SK-N-SH (cell line): ENCODE measurements at regions not wholly inside any gene's neighbourhood (a gene's known extent, or its start where the extent isn't known, plus 50 kb on each side); places are given as distances from the start of the nearest gene placed in this dataset.

Source experiments
- CTCF ChIA-PET: fragments of 300-600, 350-600 bp; formaldehyde crosslinking; extraction: SDS; loops from one replicate; lab custom pipeline; 2021; lab: Yijun Ruan, JAX
- POLR2A ChIA-PET: fragments of 350-600 bp; sonication (Branson Sonifier 250); formaldehyde crosslinking; extraction: SDS; loops from one replicate; lab custom pipeline; 2020; ENCODE audit warnings: antibody characterized with exemption, inconsistent platforms; lab: Yijun Ruan, JAX
- DNase-seq: peaks from one replicate; pipeline ENCODE4 v3.0.0; 2012
- H2AFZ ChIP-seq: fragments of 200-600 bp; sonication (generic); 2 replicates; pipeline ENCODE4 v1.8.1; 2016; ENCODE audit warnings: antibody characterized with exemption, mild to moderate bottlenecking, low read depth
- H3F3A ChIP-seq: fragments of 200-600 bp; sonication (generic); replicated peaks from 2 replicates; pipeline ENCODE3; 2016; ENCODE audit warnings: antibody characterized with exemption, mild to moderate bottlenecking; ENCODE audit not compliant: insufficient read depth
- H3K27ac ChIP-seq, 2 experiments: fragments of 200-500 bp in 1 of 2; fragments of 200-600 bp in 1 of 2; sonication (Bioruptor generic) in 1 of 2; sonication (generic), shearing (Covaris generic) in 1 of 2; 2 replicates each; pipeline versions ENCODE4 v1.5.1 to v1.6.1; 2014 to 2016; ENCODE audit warnings: low read depth in 2 of 2, inconsistent platforms in 1 of 2, low read length in 1 of 2, mild to moderate bottlenecking in 1 of 2, mixed read lengths in 1 of 2
- H3K27me3 ChIP-seq: fragments of 200-600 bp; sonication (generic), shearing (Covaris generic); 2 replicates; pipeline ENCODE4 v1.6.1; 2016; ENCODE audit warnings: mixed run types; ENCODE audit not compliant: insufficient read depth
- H3K36me3 ChIP-seq, 2 experiments: fragments of 200-500 bp in 1 of 2; fragments of 200-600 bp in 1 of 2; sonication (Bioruptor generic) in 1 of 2; sonication (generic) in 1 of 2; replicated peaks in 1 of 2; 2 replicates each; pipeline versions ENCODE3 to v1.5.1; 2014 to 2016; ENCODE audit warnings: low read length in 1 of 2, mild to moderate bottlenecking in 1 of 2; ENCODE audit not compliant: insufficient read depth in 2 of 2, control insufficient read depth in 1 of 2
- H3K4me1 ChIP-seq, 2 experiments: fragments of 200-500 bp in 1 of 2; fragments of 200-600 bp in 1 of 2; sonication (Bioruptor generic) in 1 of 2; sonication (generic), shearing (Covaris generic) in 1 of 2; 2 replicates each; pipeline versions ENCODE4 v1.5.1 to v1.6.1; 2014 to 2016; ENCODE audit warnings: low read depth in 1 of 2, low read length in 1 of 2, mixed run types in 1 of 2; ENCODE audit not compliant: insufficient read depth in 2 of 2, control insufficient read depth in 1 of 2
- H3K4me2 ChIP-seq: fragments of 200-600 bp; sonication (generic), shearing (Covaris generic); 2 replicates; pipeline ENCODE4 v1.6.1; 2017; ENCODE audit warnings: mixed run types
- H3K4me3 ChIP-seq, 2 experiments: fragments of 200-500 bp in 1 of 2; fragments of 200-600 bp in 1 of 2; sonication (Bioruptor generic) in 1 of 2; sonication (generic), shearing (Covaris generic) in 1 of 2; 2 replicates each; pipeline versions ENCODE4 v1.5.1 to v1.8.1; 2014 to 2016; ENCODE audit warnings: low read depth in 2 of 2, inconsistent platforms in 1 of 2, low read length in 1 of 2, mild to moderate bottlenecking in 1 of 2, mixed read lengths in 1 of 2, moderate library complexity in 1 of 2
- H3K79me2 ChIP-seq: fragments of 200-600 bp; sonication (generic); 2 replicates; pipeline ENCODE4 v1.8.1; 2017; ENCODE audit warnings: mild to moderate bottlenecking; ENCODE audit not compliant: insufficient read depth
- H3K9ac ChIP-seq: fragments of 200-600 bp; sonication (generic); 2 replicates; pipeline ENCODE4 v1.6.1; 2017; ENCODE audit warnings: mixed run types
- H3K9me2 ChIP-seq: fragments of 200-600 bp; sonication (generic); 2 replicates; pipeline ENCODE4 v1.6.1; 2017; ENCODE audit warnings: mixed run types
- H3K9me3 ChIP-seq: fragments of 200-600 bp; sonication (generic); 2 replicates; pipeline ENCODE4 v1.6.1; 2017; ENCODE audit warnings: mixed run types, mild to moderate bottlenecking, moderate library complexity
- H4K20me1 ChIP-seq: fragments of 200-600 bp; sonication (generic); 2 replicates; pipeline ENCODE4 v1.6.1; 2017; ENCODE audit warnings: mild to moderate bottlenecking, mixed run types; ENCODE audit not compliant: insufficient read depth
- CHD2 ChIP-seq: fragments of 150-350 bp; IDR thresholded peaks from 2 replicates; pipeline ENCODE4 v1.6.1; 2018; ENCODE audit warnings: low read length; ENCODE audit not compliant: partially characterized antibody
- ELF1 ChIP-seq: IDR thresholded peaks from 2 replicates; pipeline ENCODE4 v1.4.0; 2012
- EP300 ChIP-seq, 2 experiments: IDR thresholded peaks; 2 replicates each; pipeline versions ENCODE4 v1.4.0 to v1.6.1; 2012; ENCODE audit warnings: borderline replicate concordance in 1 of 2, low read depth in 1 of 2, low read length in 1 of 2
- FOXM1 ChIP-seq: IDR thresholded peaks from 2 replicates; pipeline ENCODE4 v1.4.0; 2012; ENCODE audit warnings: low read depth, mild to moderate bottlenecking
- IRF3 ChIP-seq: fragments of 150-350 bp; IDR thresholded peaks from 2 replicates; pipeline ENCODE4 v1.6.1; 2016; ENCODE audit warnings: mild to moderate bottlenecking, low read depth, low read length
- JUND ChIP-seq: IDR thresholded peaks from 2 replicates; pipeline ENCODE4 v1.4.0; 2012
- MAX ChIP-seq: IDR thresholded peaks from 2 replicates; pipeline ENCODE4 v1.4.0; 2012; ENCODE audit warnings: low read depth
- NRF1 ChIP-seq: IDR thresholded peaks from 2 replicates; pipeline ENCODE4 v1.6.1; 2012; ENCODE audit warnings: low read depth, mild to moderate bottlenecking, low read length
- RCOR1 ChIP-seq: fragments of 150-350 bp; IDR thresholded peaks from 2 replicates; pipeline ENCODE4 v1.6.1; 2017; ENCODE audit warnings: antibody characterized with exemption, low read length
- TCF12 ChIP-seq: IDR thresholded peaks from 2 replicates; pipeline ENCODE4 v1.4.0; 2012
- USF2 ChIP-seq: fragments of 150-350 bp; IDR thresholded peaks from 2 replicates; pipeline ENCODE4 v1.6.1; 2017; ENCODE audit warnings: antibody characterized with exemption, low read length, low read depth, borderline replicate concordance
- YY1 ChIP-seq: IDR thresholded peaks from 2 replicates; pipeline ENCODE4 v1.4.0; 2012; ENCODE audit warnings: low read depth, mild to moderate bottlenecking
- ZBTB33 ChIP-seq: IDR thresholded peaks from 2 replicates; pipeline ENCODE4 v1.4.0; 2012; ENCODE audit warnings: low read depth, borderline replicate concordance
- WGBS: methylation state at CpG from one replicate; pipeline ENCODE4 v1.1.6; 2017; ENCODE audit warnings: low lambda C conversion rate; 5-methylcytosine and 5-hydroxymethylcytosine counted together

GRCh38 chrX:79443121-79443520, 76.0 kb upstream of the ITM2A start:
- POLR2A ChIA-PET, result no interaction called here
- H3K9ac ChIP-seq, result no peak overlapping the region
- H4K20me1 ChIP-seq, result no peaks in the 10 kb centered on the region
- H3K36me3 ChIP-seq, result no peaks in the 10 kb centered on the region
- H2AFZ ChIP-seq, result no peak overlapping the region
- H3F3A ChIP-seq, result no peaks in the 10 kb centered on the region
- CTCF ChIA-PET, result no interaction called here
- no peaks in the 10 kb centered on the region for H3K27me3 ChIP-seq
- no peaks in the 10 kb centered on the region for H3K4me1 ChIP-seq
- no peak overlapping the region for H3K4me2 ChIP-seq
- TF ChIP-seq USF2 (no peak), EP300 (IDR thresholded peaks at IDR 0.05; ENCODE audit: borderline replicate concordance in 1 of 2, low read depth in 1 of 2, low read length in 1 of 2) (no peak), JUND (no peak), RCOR1 (no peak), NRF1 (no peak), ZBTB33 (no peak), TCF12 (no peak), FOXM1 (no peak), ELF1 (no peak)
- no peak for DNase-seq
- H3K4me3 ChIP-seq, result no peak overlapping the region
- H3K79me2 ChIP-seq, result no peaks in the 10 kb centered on the region
- no peak overlapping the region for H3K27ac ChIP-seq
- WGBS, result 6% methylated on average over 1 of the region's 1 CpG
- no peaks in the 10 kb centered on the region for H3K9me2 ChIP-seq
- no peaks in the 10 kb centered on the region for H3K9me3 ChIP-seq

GRCh38 chrX:79440336-79440735, 73.2 kb upstream of the ITM2A start:
- CTCF ChIA-PET, result interaction anchor here (2.9 kb wide), 1 partner anchor 10 kb away, joined by 14 read pairs; no protein-coding TSS in a partner anchor
- Histone ChIP-seq H3K79me2 (no peaks in the 10 kb centered on the region), H2AFZ (no peak overlapping the region)
- TF ChIP-seq EP300 (IDR thresholded peaks at IDR 0.05; ENCODE audit: borderline replicate concordance in 1 of 2, low read depth in 1 of 2, low read length in 1 of 2) (no peak), IRF3 (no peak), MAX (no peak), ELF1 (no peak), CHD2 (no peak), YY1 (no peak)
- TF ChIP-seq, all 33 proteins: peak for 0
- 6% methylated on average over 5 of the region's 5 CpGs for WGBS
- Histone ChIP-seq H3K27ac (no peak overlapping the region), H4K20me1 (no peaks in the 10 kb centered on the region), H3K9me2 (no peaks in the 10 kb centered on the region), H3K4me1 (no peaks in the 10 kb centered on the region), H3K4me2 (no peak overlapping the region), H3K9ac (no peak overlapping the region), H3K9me3 (no peaks in the 10 kb centered on the region), H3F3A (no peaks in the 10 kb centered on the region), H3K27me3 (no peaks in the 10 kb centered on the region), H3K4me3 (no peak overlapping the region), H3K36me3 (no peaks in the 10 kb centered on the region)
- DNase-seq, result no peak
- POLR2A ChIA-PET, result no interaction called here
